Left ventricle myocardium superior (tissue), 1 donor: ENCODE measurements at regions not wholly inside any gene's neighbourhood (a gene's known extent, or its start where the extent isn't known, plus 50 kb on each side); places are given as distances from the start of the nearest gene placed in this dataset.

ENCODE experiments used
- ATAC-seq: fragments of 200-7000 bp; cut with Tn5 transposase; one replicate; pipeline ENCODE4 v1.9.1; 2020; ENCODE audit warnings: mild to moderate bottlenecking, moderate library complexity
- DNase-seq: peaks from one replicate; pipeline ENCODE4 v3.0.0-alpha.2; 2020
- intact Hi-C: fragments of 100-400 bp; cut with micrococcal nuclease; formaldehyde crosslinking; loops from one replicate; pipeline ENCODE4 v1.11.0; 2022
- donor health status: DM: no; HTN: yes; CAD: no; lungs with severe emphysema.

- ATAC-seq (no peak), DNase-seq (no peak)
- intact Hi-C loops, result no loop called here
Measured at GRCh38 chr10:44071479-44071878, 313.4 kb downstream of the CXCL12 start.

- DNase-seq (peak; percentile 81), ATAC-seq (peak; percentile 87)
- intact Hi-C loops, result no loop called here
Measured at GRCh38 chr10:44070282-44070681, 314.6 kb downstream of the CXCL12 start.

GRCh38 chr10:44069573-44069972 is 315.3 kb downstream of the CXCL12 start:
- ATAC-seq (peak; percentile 57), DNase-seq (no peak)
- intact Hi-C loops, result no loop called here

- intact Hi-C loops, result no loop called here
- ATAC-seq (peak; percentile 71), DNase-seq (peak; percentile 62)
Measured at GRCh38 chr10:44068716-44069482, 316.0 kb downstream of the CXCL12 start.

GRCh38 chr10:44067432-44067831 is 317.5 kb downstream of the CXCL12 start:
- DNase-seq (no peak), ATAC-seq (no peak)
- intact Hi-C loops, result no loop called here

GRCh38 chr10:44066527-44067255 is 318.2 kb downstream of the CXCL12 start:
- DNase-seq (no peak), ATAC-seq (no peak)
- intact Hi-C loops, result no loop called here

- intact Hi-C loops, result no loop called here
- DNase-seq (no peak), ATAC-seq (peak; percentile 29)
Measured at GRCh38 chr10:44065788-44066526, 318.9 kb downstream of the CXCL12 start.

- DNase-seq (no peak), ATAC-seq (peak; percentile 47)
- intact Hi-C loops, result no loop called here
Measured at GRCh38 chr10:44064987-44065787, 319.7 kb downstream of the CXCL12 start.

GRCh38 chr10:44064317-44064716 is 320.6 kb downstream of the CXCL12 start:
- intact Hi-C loops, result no loop called here
- ATAC-seq, result no peak
- DNase-seq, result no peak

- ATAC-seq, result no peak
- intact Hi-C loops, result no loop called here
- no peak for DNase-seq
Measured at GRCh38 chr10:44063686-44064085, 321.2 kb downstream of the CXCL12 start.

- ATAC-seq, result no peak
- no peak for DNase-seq
- intact Hi-C loops, result no loop called here
Measured at GRCh38 chr10:44060719-44061118, 324.2 kb downstream of the CXCL12 start.

GRCh38 chr10:44060221-44060620 is 324.7 kb downstream of the CXCL12 start:
- DNase-seq, result no peak
- ATAC-seq, result no peak
- intact Hi-C loops, result no loop called here

GRCh38 chr10:44058259-44058658 is 326.6 kb downstream of the CXCL12 start:
- intact Hi-C loops, result no loop called here
- no peak for ATAC-seq
- no peak for DNase-seq

GRCh38 chr10:44056967-44057805 is 327.7 kb downstream of the CXCL12 start:
- DNase-seq (no peak), ATAC-seq (no peak)
- intact Hi-C loops, result no loop called here

GRCh38 chr10:44056206-44056605 is 328.7 kb downstream of the CXCL12 start:
- ATAC-seq, result peak; percentile 79
- intact Hi-C loops, result no loop called here
- peak; percentile 70 for DNase-seq

GRCh38 chr10:44054046-44054445 is 330.9 kb downstream of the CXCL12 start:
- intact Hi-C loops, result no loop called here
- ATAC-seq, result no peak
- DNase-seq, result no peak

- no peak for DNase-seq
- intact Hi-C loops, result no loop called here
- ATAC-seq, result no peak
Measured at GRCh38 chr10:44053391-44053790, 331.5 kb downstream of the CXCL12 start.

- no peak for DNase-seq
- intact Hi-C loops, result no loop called here
- ATAC-seq, result no peak
Measured at GRCh38 chr10:44051584-44052385, 333.1 kb downstream of the CXCL12 start.
